ENCODE measurements at regions not wholly inside any gene's neighbourhood (a gene's known extent, or its start where the extent isn't known, plus 50 kb on each side); places are given as distances from the start of the nearest gene placed in this dataset.

DNA sequence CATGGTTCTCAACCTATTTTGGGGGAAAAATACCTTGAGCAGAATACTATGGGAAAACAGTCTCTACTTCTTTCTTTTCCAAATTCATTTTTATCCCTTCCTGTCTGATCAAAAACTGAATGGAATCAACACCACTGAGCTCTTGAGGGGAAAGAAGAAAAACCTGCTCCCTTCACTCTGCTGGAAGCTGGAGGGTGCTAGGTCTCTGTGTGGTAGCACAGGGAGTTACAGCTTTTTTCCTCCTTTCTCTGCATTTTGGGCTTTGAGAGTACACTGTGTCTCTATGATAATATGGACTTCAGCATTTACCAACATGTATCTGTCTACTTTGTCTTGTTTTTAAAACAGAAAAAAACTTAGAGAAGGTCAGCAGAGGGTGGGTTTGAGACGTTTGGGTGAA is 417.2 kb upstream of the SYT1 start:
- Histone ChIP-seq H3K4me3 (no peak overlapping the region), H3K36me3 (no peaks in the 10 kb centered on the region), H3K9me3 (no peaks in the 10 kb centered on the region), H3K4me1 (no peaks in the 10 kb centered on the region), H3K27ac (no peak overlapping the region), H3K27me3 (no peaks in the 10 kb centered on the region)
- TF ChIP-seq EP300 (IDR thresholded peaks at IDR 0.05): no peak
- DNase-seq (ENCODE audit: low spot score in 2 of 2): no peak
- WGBS, 2 donors: 64 to 71% methylated on average over 1 of the region's 1 CpG

GRCh38 chr12:78448692-78449091 is 415.9 kb upstream of the SYT1 start:
- H3K27me3 ChIP-seq: no peaks in the 10 kb centered on the region
- WGBS, 2 donors: 86 to 90% methylated on average over 2 of the region's 2 CpGs
- H3K27ac ChIP-seq: no peak overlapping the region
- no peaks in the 10 kb centered on the region for H3K4me1 ChIP-seq
- no peak for DNase-seq (ENCODE audit: low spot score in 2 of 2)
- no peaks in the 10 kb centered on the region for H3K9me3 ChIP-seq
- no peak overlapping the region for H3K4me3 ChIP-seq
- TF ChIP-seq POLR2A (IDR thresholded peaks at IDR 0.05): no peak
- TF ChIP-seq EP300 (IDR thresholded peaks at IDR 0.05): no peak
- TF ChIP-seq CTCF (IDR thresholded peaks at IDR 0.05): no peak
- no peaks in the 10 kb centered on the region for H3K36me3 ChIP-seq

- H3K36me3 ChIP-seq: no peaks in the 10 kb centered on the region
- no peak for TF ChIP-seq CTCF (IDR thresholded peaks at IDR 0.05)
- no peak for TF ChIP-seq POLR2A (IDR thresholded peaks at IDR 0.05)
- TF ChIP-seq EP300 (IDR thresholded peaks at IDR 0.05): no peak
- no peak overlapping the region for H3K4me3 ChIP-seq
- no peak overlapping the region for H3K27ac ChIP-seq
- no peaks in the 10 kb centered on the region for H3K27me3 ChIP-seq
- no peaks in the 10 kb centered on the region for H3K4me1 ChIP-seq
- H3K9me3 ChIP-seq: no peaks in the 10 kb centered on the region
- WGBS, 2 donors: 58 to 60% methylated on average over 1 of the region's 1 CpG
- DNase-seq (ENCODE audit: low spot score in 2 of 2): no peak
These were observed 408.6 kb upstream of the SYT1 start for GRCh38 chr12:78455991-78456390.

GRCh38 chr12:78457938-78458337 is 406.6 kb upstream of the SYT1 start:
- no peak for TF ChIP-seq POLR2A (IDR thresholded peaks at IDR 0.05)
- no peak for TF ChIP-seq EP300 (IDR thresholded peaks at IDR 0.05)
- no peak for TF ChIP-seq CTCF (IDR thresholded peaks at IDR 0.05)
- Histone ChIP-seq H3K36me3 (no peaks in the 10 kb centered on the region), H3K27ac (no peak overlapping the region), H3K4me1 (no peaks in the 10 kb centered on the region), H3K27me3 (no peaks in the 10 kb centered on the region), H3K4me3 (no peak overlapping the region), H3K9me3 (no peaks in the 10 kb centered on the region)
- 84 to 98% methylated on average over 1 of the region's 1 CpG for WGBS, 2 donors
- DNase-seq (ENCODE audit: low spot score in 2 of 2): no peak

DNA sequence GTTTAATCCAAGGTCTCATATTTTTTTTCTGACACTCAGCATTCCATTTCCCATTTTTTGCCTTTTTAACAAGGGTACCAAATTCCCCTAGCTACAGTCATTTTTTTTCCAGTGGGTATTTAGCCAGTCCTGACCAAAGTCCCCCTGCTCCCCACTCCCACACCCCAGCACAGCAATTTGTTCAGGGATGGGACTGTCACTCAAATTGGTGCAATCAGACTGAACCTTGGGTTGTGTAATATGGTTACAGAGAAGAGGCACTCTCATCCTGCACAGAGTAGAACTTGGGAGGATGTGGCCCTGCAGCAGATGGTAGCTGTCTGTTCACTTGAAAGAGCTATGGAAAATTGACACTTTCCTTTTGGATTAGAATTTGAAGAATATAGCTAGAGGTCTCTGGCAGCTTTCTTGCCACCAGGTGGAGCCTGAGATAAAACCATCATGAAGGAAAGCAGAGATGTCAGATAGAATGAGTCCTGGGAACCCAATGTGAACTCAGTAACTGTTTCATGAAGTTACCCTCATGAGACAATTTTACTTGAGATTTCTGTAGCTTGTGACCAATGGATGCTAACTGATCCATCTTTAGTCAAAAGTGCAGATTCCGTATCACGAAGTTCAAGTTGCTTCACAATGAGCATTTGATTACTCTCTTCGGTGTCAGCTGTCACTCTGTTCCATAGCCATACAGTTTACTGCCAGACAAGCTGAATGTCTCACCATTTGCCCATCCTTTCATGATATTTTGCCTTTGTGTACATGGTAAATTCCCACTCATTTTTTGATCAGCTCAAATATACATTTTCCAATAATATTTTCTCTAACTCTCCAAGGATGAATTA is 394.0 kb upstream of the SYT1 start:
- no peak overlapping the region for H3K4me3 ChIP-seq
- no peaks in the 10 kb centered on the region for H3K9me3 ChIP-seq
- H3K27ac ChIP-seq: no peak overlapping the region
- DNase-seq (ENCODE audit: low spot score in 2 of 2): peak in 1 of 2 donors; percentile 40
- TF ChIP-seq EP300 (IDR thresholded peaks at IDR 0.05): no peak
- peak in 3 of 5 experiments; percentile 9 to 24 (median 15) for TF ChIP-seq CTCF (IDR thresholded peaks at IDR 0.05)
- H3K36me3 ChIP-seq: no peaks in the 10 kb centered on the region
- H3K4me1 ChIP-seq: no peaks in the 10 kb centered on the region
- WGBS, 2 donors: 75 to 84% methylated on average over 3 of the region's 3 CpGs
- H3K27me3 ChIP-seq: no peaks in the 10 kb centered on the region
